Adipocyte (in vitro differentiated cells): ENCODE measurements at regions not wholly inside any gene's neighbourhood (a gene's known extent, or its start where the extent isn't known, plus 50 kb on each side); places are given as distances from the start of the nearest gene placed in this dataset.

Experiments used
- DNase-seq: peaks from one replicate; pipeline ENCODE4 v3.0.0-alpha.2; 2015; ENCODE audit warnings: low read depth
- H3K27me3 ChIP-seq: replicated peaks from 2 replicates; pipeline ENCODE4 v1.7.0; 2013; ENCODE audit warnings: mild to moderate bottlenecking, low read length, moderate library complexity; ENCODE audit not compliant: control insufficient read depth, insufficient read depth
- H3K36me3 ChIP-seq: 2 replicates; pipeline ENCODE4 v1.7.0; 2013; ENCODE audit warnings: low read length, mild to moderate bottlenecking, moderate library complexity; ENCODE audit not compliant: control insufficient read depth, insufficient read depth, severe bottlenecking
- H3K4me1 ChIP-seq: 2 replicates; pipeline ENCODE4 v1.7.0; 2013; ENCODE audit warnings: mild to moderate bottlenecking, low read length, moderate library complexity; ENCODE audit not compliant: control insufficient read depth, insufficient read depth
- H3K4me3 ChIP-seq: 2 replicates; pipeline ENCODE4 v1.7.0; 2013; ENCODE audit warnings: mild to moderate bottlenecking, low read length, moderate library complexity
- H3K9ac ChIP-seq: 2 replicates; pipeline ENCODE4 v1.7.0; 2013; ENCODE audit warnings: mild to moderate bottlenecking, low read length, moderate library complexity
- H3K9me3 ChIP-seq: 2 replicates; pipeline ENCODE4 v1.7.0; 2013; ENCODE audit warnings: mild to moderate bottlenecking, low read length, moderate library complexity; ENCODE audit not compliant: control insufficient read depth

DNA sequence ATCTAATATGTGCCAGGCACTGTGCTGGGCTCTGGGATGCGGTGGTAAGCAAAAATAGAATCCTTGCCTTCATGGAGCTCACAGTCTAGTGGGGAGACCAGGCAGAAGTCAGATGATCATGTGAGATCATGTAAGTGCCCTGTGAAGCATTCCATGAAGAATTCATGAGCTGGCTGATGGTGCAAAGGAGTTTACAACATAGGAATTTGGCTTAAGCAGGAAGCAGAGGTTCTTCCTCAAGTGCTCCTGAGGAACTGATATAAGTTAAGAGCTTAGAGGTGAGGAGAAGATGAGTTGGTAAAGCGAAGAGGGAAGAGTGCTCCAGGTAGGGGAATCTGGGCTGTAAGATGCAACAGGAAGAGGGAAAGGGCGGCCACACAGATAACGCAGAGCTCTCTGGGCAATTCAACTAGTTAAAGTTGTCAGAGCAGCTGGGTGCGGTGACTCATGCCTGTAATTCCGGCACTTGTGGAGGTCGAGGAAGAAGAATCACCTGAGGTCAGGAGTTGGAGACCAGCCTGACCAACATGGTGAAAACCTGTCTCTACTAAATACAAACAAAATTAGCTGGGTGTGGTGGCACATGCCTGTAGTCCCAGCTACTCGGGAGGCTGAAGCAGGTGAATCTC lies 78.5 kb upstream of the SPATA31D4 start:
- H3K9ac ChIP-seq, result no peak overlapping the region
- no peaks in the 10 kb centered on the region for H3K27me3 ChIP-seq
- no peak for DNase-seq
- H3K4me3 ChIP-seq, result no peak overlapping the region
- H3K4me1 ChIP-seq, result no peaks in the 10 kb centered on the region
- no peaks in the 10 kb centered on the region for H3K36me3 ChIP-seq
- H3K9me3 ChIP-seq, result no peaks in the 10 kb centered on the region

GRCh38 chr9:81850724-81851123 lies 77.5 kb upstream of the SPATA31D4 start:
- no peaks in the 10 kb centered on the region for H3K4me1 ChIP-seq
- no peaks in the 10 kb centered on the region for H3K27me3 ChIP-seq
- no peak for DNase-seq
- H3K9ac ChIP-seq, result no peak overlapping the region
- H3K9me3 ChIP-seq, result no peaks in the 10 kb centered on the region
- H3K4me3 ChIP-seq, result no peak overlapping the region
- H3K36me3 ChIP-seq, result no peaks in the 10 kb centered on the region

DNA sequence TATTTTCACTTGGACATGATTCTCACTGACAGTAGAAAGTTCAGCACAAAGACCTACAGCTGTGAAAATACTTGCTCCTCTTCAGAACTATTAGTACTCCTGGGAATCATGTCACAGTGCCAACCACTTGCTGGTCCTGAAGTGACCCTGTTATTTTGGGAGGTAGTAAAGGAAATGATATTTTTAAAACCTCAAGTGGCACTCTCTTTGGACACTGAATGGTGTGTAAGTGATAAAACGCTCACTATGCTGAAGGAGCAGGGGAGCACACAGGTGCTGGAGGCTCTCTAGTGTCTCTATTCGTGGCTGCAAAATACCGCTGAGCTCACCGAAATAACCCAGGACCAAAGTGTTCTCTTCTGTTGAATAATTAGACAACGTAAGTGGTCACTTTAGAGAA lies 76.9 kb upstream of the SPATA31D4 start:
- DNase-seq, result no peak
- H3K27me3 ChIP-seq, result no peaks in the 10 kb centered on the region
- H3K9me3 ChIP-seq, result no peaks in the 10 kb centered on the region
- no peak overlapping the region for H3K9ac ChIP-seq
- H3K36me3 ChIP-seq, result no peaks in the 10 kb centered on the region
- no peak overlapping the region for H3K4me3 ChIP-seq
- no peaks in the 10 kb centered on the region for H3K4me1 ChIP-seq

- no peak for DNase-seq
- H3K4me3 ChIP-seq, result no peak overlapping the region
- H3K4me1 ChIP-seq, result no peaks in the 10 kb centered on the region
- H3K36me3 ChIP-seq, result no peaks in the 10 kb centered on the region
- H3K9me3 ChIP-seq, result no peaks in the 10 kb centered on the region
- H3K9ac ChIP-seq, result no peak overlapping the region
- no peaks in the 10 kb centered on the region for H3K27me3 ChIP-seq
Observed at GRCh38 chr9:81852820-81853219, 75.4 kb upstream of the SPATA31D4 start.

DNA sequence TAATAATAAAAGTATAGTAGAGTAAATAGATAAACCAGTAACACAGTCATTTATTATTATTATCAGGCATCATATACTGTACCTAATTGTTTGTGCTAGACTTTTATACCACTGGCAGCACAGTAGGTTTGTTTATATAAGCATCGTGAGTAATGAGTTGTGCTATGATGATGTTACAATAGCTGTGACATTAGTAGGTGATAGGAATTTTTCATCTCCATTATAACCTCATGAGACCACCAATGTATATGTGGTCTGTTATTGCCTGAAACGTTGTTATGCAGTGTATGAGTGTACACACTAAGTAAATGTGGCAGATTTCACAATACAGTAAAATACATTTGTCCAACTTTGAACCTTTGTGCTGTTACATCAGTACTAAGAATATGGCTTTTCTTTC lies 72.7 kb upstream of the SPATA31D4 start:
- Histone ChIP-seq H3K4me1 (no peaks in the 10 kb centered on the region), H3K4me3 (no peak overlapping the region), H3K9me3 (no peaks in the 10 kb centered on the region), H3K9ac (no peak overlapping the region), H3K27me3 (no peaks in the 10 kb centered on the region), H3K36me3 (no peaks in the 10 kb centered on the region)
- peak; percentile 60 for DNase-seq

DNA sequence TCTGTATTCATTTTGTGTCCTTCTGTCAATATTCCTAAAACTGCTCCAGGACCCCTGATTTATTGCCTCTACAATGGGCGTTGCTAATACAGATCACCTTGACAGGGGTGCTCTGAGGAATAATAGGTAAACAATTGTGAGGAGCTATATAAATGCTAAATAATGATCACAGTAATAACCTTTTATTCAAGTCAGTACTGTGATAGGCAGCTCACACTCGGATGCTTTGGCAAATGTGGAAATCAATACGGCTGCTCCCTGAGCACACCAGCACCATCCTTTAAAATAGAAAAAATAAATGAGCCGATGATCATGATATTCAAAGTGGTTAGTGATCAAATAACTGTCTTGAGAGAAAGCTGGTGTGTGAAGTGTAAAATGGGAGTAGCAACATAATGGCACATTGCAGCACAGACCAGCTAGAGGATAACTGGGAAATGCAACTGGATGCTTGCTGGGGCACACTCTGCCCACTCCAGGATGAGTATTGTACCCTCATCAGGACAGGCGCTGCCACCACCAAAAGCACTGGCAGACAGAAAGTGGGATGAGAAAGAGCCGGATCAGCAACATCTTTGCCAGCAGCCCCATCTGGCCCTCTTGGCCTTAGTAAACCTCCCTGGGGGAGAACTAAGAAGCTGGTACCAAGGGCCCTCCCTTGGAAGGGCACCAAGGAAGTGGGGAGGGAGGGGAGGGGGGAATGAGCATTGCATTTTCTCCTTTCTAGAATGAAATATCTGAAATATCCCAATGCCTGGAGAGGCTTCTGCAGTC lies 69.4 kb upstream of the SPATA31D4 start:
- Histone ChIP-seq H3K9ac (no peak overlapping the region), H3K4me3 (no peak overlapping the region), H3K36me3 (no peaks in the 10 kb centered on the region), H3K4me1 (no peaks in the 10 kb centered on the region), H3K27me3 (no peaks in the 10 kb centered on the region), H3K9me3 (no peaks in the 10 kb centered on the region)
- DNase-seq, result no peak

GRCh38 chr9:81860581-81860980 lies 67.6 kb upstream of the SPATA31D4 start:
- H3K9ac ChIP-seq, result no peak overlapping the region
- no peaks in the 10 kb centered on the region for H3K9me3 ChIP-seq
- no peak overlapping the region for H3K4me3 ChIP-seq
- H3K4me1 ChIP-seq, result no peaks in the 10 kb centered on the region
- DNase-seq, result no peak
- H3K27me3 ChIP-seq, result no peaks in the 10 kb centered on the region
- H3K36me3 ChIP-seq, result no peaks in the 10 kb centered on the region

DNA sequence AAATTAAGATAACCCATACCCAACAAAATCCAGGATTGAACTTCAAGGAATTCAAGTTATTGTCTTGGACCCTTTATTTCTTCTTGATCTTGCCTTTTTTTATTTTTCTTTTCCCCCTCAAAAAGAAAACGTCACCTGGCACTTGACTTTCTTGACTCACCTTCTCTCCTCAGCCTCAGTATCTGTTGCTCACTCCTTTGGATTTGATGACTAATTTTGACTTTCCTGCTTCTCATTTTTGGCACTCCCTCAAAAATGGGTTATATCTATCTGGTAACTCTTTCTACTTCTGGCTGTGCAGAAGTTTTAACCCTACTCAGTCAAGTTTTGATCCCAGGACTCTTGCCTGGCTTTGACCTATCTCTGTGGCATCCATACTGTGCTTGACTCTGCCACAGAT lies 66.6 kb upstream of the SPATA31D4 start:
- Histone ChIP-seq H3K36me3 (no peaks in the 10 kb centered on the region), H3K27me3 (no peaks in the 10 kb centered on the region), H3K9me3 (no peaks in the 10 kb centered on the region), H3K9ac (no peak overlapping the region), H3K4me3 (no peak overlapping the region), H3K4me1 (no peaks in the 10 kb centered on the region)
- peak; percentile 25 for DNase-seq

GRCh38 chr9:81868145-81868544 lies 60.1 kb upstream of the SPATA31D4 start:
- Histone ChIP-seq H3K27me3 (no peaks in the 10 kb centered on the region), H3K4me3 (no peak overlapping the region), H3K4me1 (peaks cover 7% of the 10 kb centered on the region), H3K9me3 (no peaks in the 10 kb centered on the region), H3K9ac (no peak overlapping the region), H3K36me3 (no peaks in the 10 kb centered on the region)
- no peak for DNase-seq

GRCh38 chr9:81871695-81872094 lies 56.5 kb upstream of the SPATA31D4 start:
- no peaks in the 10 kb centered on the region for H3K9me3 ChIP-seq
- H3K27me3 ChIP-seq, result no peaks in the 10 kb centered on the region
- peak; percentile 64 for DNase-seq
- peaks cover 10% of the 10 kb centered on the region for H3K4me1 ChIP-seq
- H3K4me3 ChIP-seq, result peak overlapping the region; percentile 60
- H3K36me3 ChIP-seq, result no peaks in the 10 kb centered on the region
- peak overlapping the region; percentile 15 for H3K9ac ChIP-seq

GRCh38 chr9:81874250-81874649 lies 54.0 kb upstream of the SPATA31D4 start:
- Histone ChIP-seq H3K4me3 (no peak overlapping the region), H3K27me3 (no peaks in the 10 kb centered on the region), H3K36me3 (no peaks in the 10 kb centered on the region), H3K9ac (no peak overlapping the region), H3K9me3 (no peaks in the 10 kb centered on the region), H3K4me1 (peaks cover 10% of the 10 kb centered on the region)
- DNase-seq, result no peak
